ENCODE measurements at regions not wholly inside any gene's neighbourhood (a gene's known extent, or its start where the extent isn't known, plus 50 kb on each side); places are given as distances from the start of the nearest gene placed in this dataset.

DNA sequence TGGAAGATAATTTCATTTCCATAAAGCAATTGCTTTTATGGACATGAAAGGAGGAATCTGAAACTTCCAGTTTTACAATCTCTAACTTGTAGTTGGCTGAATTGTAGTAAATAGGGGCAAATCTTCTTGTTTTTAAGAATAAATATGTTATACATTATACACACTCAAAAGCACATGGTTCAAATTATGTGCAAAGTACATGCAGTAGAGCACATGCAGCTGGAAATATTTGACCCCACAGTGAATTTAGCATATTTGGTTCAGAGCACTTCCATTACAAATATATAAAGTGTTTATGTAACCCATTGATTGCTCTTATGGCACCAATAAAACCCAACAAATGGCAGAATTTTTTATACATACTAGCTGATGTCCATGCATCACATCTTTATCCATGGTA, 180.5 kb downstream of the IRS2 start:
- TF ChIP-seq, protein P1, sequence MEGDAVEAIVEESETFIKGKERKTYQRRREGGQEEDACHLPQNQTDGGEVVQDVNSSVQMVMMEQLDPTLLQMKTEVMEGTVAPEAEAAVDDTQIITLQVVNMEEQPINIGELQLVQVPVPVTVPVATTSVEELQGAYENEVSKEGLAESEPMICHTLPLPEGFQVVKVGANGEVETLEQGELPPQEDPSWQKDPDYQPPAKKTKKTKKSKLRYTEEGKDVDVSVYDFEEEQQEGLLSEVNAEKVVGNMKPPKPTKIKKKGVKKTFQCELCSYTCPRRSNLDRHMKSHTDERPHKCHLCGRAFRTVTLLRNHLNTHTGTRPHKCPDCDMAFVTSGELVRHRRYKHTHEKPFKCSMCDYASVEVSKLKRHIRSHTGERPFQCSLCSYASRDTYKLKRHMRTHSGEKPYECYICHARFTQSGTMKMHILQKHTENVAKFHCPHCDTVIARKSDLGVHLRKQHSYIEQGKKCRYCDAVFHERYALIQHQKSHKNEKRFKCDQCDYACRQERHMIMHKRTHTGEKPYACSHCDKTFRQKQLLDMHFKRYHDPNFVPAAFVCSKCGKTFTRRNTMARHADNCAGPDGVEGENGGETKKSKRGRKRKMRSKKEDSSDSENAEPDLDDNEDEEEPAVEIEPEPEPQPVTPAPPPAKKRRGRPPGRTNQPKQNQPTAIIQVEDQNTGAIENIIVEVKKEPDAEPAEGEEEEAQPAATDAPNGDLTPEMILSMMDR (IDR thresholded peaks at IDR 0.05), result no peak
- no peak for TF ChIP-seq POLR2A (IDR thresholded peaks at IDR 0.05)
